Type B pancreatic cell (in vitro differentiated cells): ENCODE measurements at regions not wholly inside any gene's neighbourhood (a gene's known extent, or its start where the extent isn't known, plus 50 kb on each side); places are given as distances from the start of the nearest gene placed in this dataset.

Experiments
- DNase-seq: peaks from one replicate; pipeline ENCODE4 v3.0.0; 2021; ENCODE audit warnings: mixed read lengths; ENCODE audit not compliant: unreplicated experiment; ENCODE audit errors: extremely low spot score
- H3K27ac Mint-ChIP-seq: 2 replicates; pipeline ENCODE4 v1.8.0; 2021; ENCODE audit warnings: mild to moderate bottlenecking, mixed read lengths
- H3K27me3 Mint-ChIP-seq: 2 replicates; pipeline ENCODE4 v1.8.0; 2021; ENCODE audit warnings: mixed read lengths
- H3K36me3 Mint-ChIP-seq: 2 replicates; pipeline ENCODE4 v1.8.0; 2021; ENCODE audit warnings: mixed read lengths
- H3K4me1 Mint-ChIP-seq: one replicate; pipeline ENCODE4 v1.8.0; 2021; ENCODE audit warnings: mixed read lengths; ENCODE audit not compliant: unreplicated experiment
- H3K4me3 Mint-ChIP-seq: 2 replicates; pipeline ENCODE4 v1.8.0; 2021; ENCODE audit warnings: mild to moderate bottlenecking, mixed read lengths
- H3K9me3 Mint-ChIP-seq: 2 replicates; pipeline ENCODE4 v1.8.0; 2021; ENCODE audit warnings: mixed read lengths
- TF ChIP-seq, protein P1 (sequence below): fragments of 200-600 bp; sonication (generic); conservative IDR thresholded peaks from 2 replicates; pipeline ENCODE4 v1.5.0; 2021; ENCODE audit warnings: antibody characterized with exemption, mild to moderate bottlenecking

DNA sequence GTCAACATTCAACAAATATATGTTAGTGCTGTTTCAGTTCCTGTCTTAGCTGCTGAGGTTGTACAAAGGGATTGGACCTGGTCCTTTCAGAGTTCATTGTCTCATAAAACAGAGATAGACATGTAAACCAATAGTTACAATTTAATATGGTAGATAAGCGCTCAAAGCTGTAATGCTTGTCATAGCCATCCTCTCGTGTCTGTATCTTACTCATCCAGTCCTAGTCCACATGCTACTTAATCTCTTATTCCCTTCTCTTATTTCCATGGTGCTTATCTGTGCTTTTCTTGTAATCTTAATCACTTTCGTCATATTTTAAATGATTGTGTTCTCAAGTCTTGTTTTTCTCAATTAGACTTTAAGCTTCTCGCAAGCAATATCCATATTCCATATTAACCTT is 185.2 kb upstream of the OBI1 start:
- H3K4me3 Mint-ChIP-seq, result no peak overlapping the region
- TF ChIP-seq, protein P1, sequence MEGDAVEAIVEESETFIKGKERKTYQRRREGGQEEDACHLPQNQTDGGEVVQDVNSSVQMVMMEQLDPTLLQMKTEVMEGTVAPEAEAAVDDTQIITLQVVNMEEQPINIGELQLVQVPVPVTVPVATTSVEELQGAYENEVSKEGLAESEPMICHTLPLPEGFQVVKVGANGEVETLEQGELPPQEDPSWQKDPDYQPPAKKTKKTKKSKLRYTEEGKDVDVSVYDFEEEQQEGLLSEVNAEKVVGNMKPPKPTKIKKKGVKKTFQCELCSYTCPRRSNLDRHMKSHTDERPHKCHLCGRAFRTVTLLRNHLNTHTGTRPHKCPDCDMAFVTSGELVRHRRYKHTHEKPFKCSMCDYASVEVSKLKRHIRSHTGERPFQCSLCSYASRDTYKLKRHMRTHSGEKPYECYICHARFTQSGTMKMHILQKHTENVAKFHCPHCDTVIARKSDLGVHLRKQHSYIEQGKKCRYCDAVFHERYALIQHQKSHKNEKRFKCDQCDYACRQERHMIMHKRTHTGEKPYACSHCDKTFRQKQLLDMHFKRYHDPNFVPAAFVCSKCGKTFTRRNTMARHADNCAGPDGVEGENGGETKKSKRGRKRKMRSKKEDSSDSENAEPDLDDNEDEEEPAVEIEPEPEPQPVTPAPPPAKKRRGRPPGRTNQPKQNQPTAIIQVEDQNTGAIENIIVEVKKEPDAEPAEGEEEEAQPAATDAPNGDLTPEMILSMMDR, result no peak
- no peak for DNase-seq
- no peaks in the 10 kb centered on the region for H3K27me3 Mint-ChIP-seq
- H3K36me3 Mint-ChIP-seq, result no peaks in the 10 kb centered on the region
- H3K27ac Mint-ChIP-seq, result no peak overlapping the region
- peaks cover 4% of the 10 kb centered on the region for H3K9me3 Mint-ChIP-seq
- H3K4me1 Mint-ChIP-seq, result no peaks in the 10 kb centered on the region

GRCh38 chr13:78841358-78841963 is 182.5 kb upstream of the OBI1 start:
- DNase-seq, result no peak
- Mint-ChIP-seq H3K27ac (no peak overlapping the region), H3K36me3 (no peaks in the 10 kb centered on the region), H3K9me3 (peaks cover 4% of the 10 kb centered on the region), H3K4me3 (no peak overlapping the region), H3K4me1 (no peaks in the 10 kb centered on the region), H3K27me3 (no peaks in the 10 kb centered on the region)
- TF ChIP-seq, protein P1, result no peak

DNA sequence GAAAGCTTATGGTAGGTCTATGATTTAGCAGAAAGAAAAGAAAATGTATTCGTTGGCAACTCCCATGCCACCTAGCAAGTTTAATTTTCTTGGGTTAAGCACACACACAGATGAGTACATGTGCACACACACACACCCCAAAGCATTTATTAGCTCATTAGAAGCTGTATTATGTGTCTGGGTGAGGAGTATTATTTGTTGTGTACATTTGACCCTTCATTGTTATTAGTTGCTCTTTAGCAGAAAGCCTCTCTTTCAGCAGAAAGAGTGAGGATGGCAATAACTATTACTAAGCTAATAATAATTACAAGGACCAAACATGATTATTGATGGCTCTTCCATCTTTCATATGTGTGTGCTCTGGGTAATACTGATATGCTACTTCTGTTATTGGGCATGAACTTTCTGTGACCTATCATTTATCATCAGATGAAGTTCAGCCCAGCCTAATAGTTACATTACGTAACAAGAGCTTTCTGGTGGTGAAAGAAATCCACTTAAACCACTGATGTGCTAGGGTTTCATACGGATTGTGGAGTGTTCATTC is 177.4 kb upstream of the OBI1 start:
- Mint-ChIP-seq H3K36me3 (no peaks in the 10 kb centered on the region), H3K4me1 (peaks cover 9% of the 10 kb centered on the region), H3K4me3 (no peak overlapping the region), H3K27ac (no peak overlapping the region), H3K27me3 (no peaks in the 10 kb centered on the region), H3K9me3 (no peaks in the 10 kb centered on the region)
- no peak for DNase-seq
- TF ChIP-seq, protein P1, result no peak

DNA sequence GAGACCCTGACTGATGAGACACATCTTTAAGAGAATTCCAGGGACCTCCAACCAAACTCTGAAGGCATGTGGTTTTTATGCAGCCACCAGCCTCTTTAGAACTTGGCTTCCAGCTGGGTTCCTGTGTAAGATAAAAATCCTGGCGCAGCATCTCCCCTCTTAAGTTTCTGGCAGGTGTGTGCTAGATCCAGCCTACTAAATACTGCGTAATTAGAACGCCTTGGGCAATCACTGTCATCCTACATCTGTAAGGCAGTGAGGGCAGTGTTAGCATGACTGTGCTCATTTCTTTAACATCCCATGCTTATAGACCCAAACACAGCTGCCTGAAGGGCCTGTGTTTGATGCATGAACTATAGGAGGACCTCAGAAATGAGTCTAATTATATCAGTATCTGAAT is 173.5 kb upstream of the OBI1 start:
- no peaks in the 10 kb centered on the region for H3K36me3 Mint-ChIP-seq
- peaks cover 3% of the 10 kb centered on the region for H3K27me3 Mint-ChIP-seq
- H3K27ac Mint-ChIP-seq, result no peak overlapping the region
- no peak overlapping the region for H3K4me3 Mint-ChIP-seq
- no peaks in the 10 kb centered on the region for H3K9me3 Mint-ChIP-seq
- DNase-seq, result no peak
- peaks cover 9% of the 10 kb centered on the region for H3K4me1 Mint-ChIP-seq
- TF ChIP-seq, protein P1, result no peak

- no peak for DNase-seq
- Mint-ChIP-seq H3K27ac (no peak overlapping the region), H3K27me3 (peaks cover 3% of the 10 kb centered on the region), H3K36me3 (no peaks in the 10 kb centered on the region), H3K4me1 (peaks cover 9% of the 10 kb centered on the region), H3K9me3 (no peaks in the 10 kb centered on the region), H3K4me3 (no peak overlapping the region)
- TF ChIP-seq, protein P1, result no peak
Measured at GRCh38 chr13:78830508-78830907, 171.6 kb upstream of the OBI1 start.
